GM12891 (cell line): ENCODE measurements at regions not wholly inside any gene's neighbourhood (a gene's known extent, or its start where the extent isn't known, plus 50 kb on each side); places are given as distances from the start of the nearest gene placed in this dataset.

Experiments used
- PAX5 ChIP-seq: IDR thresholded peaks from 2 replicates; pipeline ENCODE4 v1.6.1; 2011; ENCODE audit warnings: low read length, moderate library complexity, mild to moderate bottlenecking; ENCODE audit not compliant: insufficient read depth, severe bottlenecking
- POLR2A ChIP-seq: IDR thresholded peaks from 2 replicates; pipeline ENCODE4 v1.6.1; 2011; ENCODE audit warnings: low read depth, low read length, control low read depth
- POLR2AphosphoS5 ChIP-seq: IDR thresholded peaks from 2 replicates; pipeline ENCODE4 v1.6.1; 2011; ENCODE audit warnings: low read depth, low read length, control low read depth
- POU2F2 ChIP-seq: IDR thresholded peaks from 2 replicates; pipeline ENCODE4 v1.6.1; 2011; ENCODE audit warnings: low read depth, mild to moderate bottlenecking, control low read depth, low read length, moderate library complexity
- SPI1 ChIP-seq: IDR thresholded peaks from 2 replicates; pipeline ENCODE4 v1.6.1; 2011; ENCODE audit warnings: low read depth, low read length, control low read depth
- TAF1 ChIP-seq: IDR thresholded peaks from 2 replicates; pipeline ENCODE4 v1.6.1; 2011; ENCODE audit warnings: low read depth, low read length, control low read depth

DNA sequence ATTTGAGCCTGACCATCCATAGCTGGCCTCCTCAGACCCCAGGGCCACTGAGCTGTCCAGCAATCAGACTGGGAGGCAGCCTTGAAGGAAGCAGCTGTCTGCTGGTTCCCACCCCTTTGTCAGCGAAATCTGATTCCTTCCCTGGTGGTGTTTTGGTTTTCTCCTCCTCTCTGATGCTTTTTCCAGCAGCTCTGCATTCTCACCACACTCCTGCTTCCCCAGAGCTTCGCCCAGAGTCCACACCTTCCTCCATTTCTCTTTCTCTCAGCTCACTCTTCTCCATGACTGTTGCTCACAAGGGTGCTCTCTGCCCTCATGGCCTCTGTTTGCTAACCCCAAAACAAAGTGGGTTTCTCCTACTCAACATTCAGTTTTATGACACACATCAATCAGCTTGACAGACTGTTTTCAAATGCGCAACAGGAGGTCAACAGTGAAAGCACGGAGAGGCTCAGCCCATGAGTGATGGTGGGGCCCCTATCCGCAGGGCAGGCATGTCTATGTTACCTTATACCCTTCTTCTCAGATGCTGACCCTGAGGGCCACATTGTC, 130.6 kb upstream of the MTNR1B start:
- TF ChIP-seq POLR2A (no peak), TAF1 (no peak), POLR2AphosphoS5 (no peak), SPI1 (no peak), PAX5 (no peak), POU2F2 (no peak)
